DMS 273 (cell line): ENCODE measurements at regions not wholly inside any gene's neighbourhood (a gene's known extent, or its start where the extent isn't known, plus 50 kb on each side); places are given as distances from the start of the nearest gene placed in this dataset.

Source experiments
- DNase-seq: peaks from one replicate; lab custom pipeline; 2025; ENCODE audit not compliant: unreplicated experiment; lab: John Stamatoyannopoulos, UW

DNA sequence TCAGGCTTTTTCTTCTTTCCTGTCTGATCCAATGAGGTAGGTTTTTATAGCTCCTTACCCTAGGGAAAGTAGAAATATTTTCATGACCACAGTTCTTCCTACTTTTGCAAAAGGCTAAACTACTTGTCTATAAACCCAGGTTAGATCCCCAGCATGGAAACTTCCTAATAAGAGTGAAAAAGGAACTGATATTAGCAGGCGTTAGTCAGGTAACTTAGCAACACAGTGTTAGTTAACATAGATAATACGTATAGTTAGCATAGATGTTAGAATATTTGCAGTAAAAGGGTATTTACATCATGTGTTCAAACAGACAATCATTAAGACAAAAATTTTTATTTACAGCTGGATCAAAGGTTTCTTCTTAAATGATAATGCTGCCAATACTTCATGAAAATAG lies 162.9 kb upstream of the DAB2 start:
- no peak for DNase-seq

DNA sequence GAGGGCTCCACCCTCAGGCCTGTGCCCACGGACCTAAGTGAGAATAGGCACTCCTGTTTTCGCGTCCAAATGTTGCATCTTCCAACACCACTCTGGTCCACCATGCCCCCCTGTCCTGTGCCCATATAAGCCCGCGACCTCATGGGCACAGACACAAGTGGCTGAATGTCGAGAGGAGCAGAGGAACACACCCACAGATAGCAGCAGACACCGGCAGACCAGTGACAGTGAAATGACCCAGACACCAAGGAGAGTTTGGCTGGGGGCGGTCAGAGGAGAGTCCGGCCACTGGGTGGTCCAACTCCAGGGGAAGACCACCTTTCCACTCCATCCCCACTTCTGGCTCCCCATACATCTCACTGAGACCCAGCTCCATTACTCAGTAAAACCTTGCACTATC lies 161.4 kb upstream of the DAB2 start:
- no peak for DNase-seq

DNA sequence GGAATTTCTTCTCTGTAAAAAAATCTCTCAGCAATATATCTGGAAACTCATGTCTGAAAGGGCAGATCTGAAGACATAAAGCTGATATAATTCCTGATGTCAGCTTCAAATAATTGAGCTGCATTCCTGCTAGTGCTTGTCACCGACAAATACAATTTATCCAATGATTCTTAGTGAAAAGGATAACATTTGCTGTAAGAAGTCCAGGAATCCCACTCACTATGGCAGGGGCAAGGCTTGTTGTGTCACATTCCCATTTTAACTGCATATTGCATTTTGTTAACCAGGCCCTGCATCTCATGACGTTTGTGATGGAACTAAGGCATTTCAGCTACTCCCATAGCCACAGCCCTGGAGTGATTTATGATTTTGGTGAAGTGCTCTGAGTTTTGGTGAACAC lies 160.1 kb upstream of the DAB2 start:
- DNase-seq: no peak

DNA sequence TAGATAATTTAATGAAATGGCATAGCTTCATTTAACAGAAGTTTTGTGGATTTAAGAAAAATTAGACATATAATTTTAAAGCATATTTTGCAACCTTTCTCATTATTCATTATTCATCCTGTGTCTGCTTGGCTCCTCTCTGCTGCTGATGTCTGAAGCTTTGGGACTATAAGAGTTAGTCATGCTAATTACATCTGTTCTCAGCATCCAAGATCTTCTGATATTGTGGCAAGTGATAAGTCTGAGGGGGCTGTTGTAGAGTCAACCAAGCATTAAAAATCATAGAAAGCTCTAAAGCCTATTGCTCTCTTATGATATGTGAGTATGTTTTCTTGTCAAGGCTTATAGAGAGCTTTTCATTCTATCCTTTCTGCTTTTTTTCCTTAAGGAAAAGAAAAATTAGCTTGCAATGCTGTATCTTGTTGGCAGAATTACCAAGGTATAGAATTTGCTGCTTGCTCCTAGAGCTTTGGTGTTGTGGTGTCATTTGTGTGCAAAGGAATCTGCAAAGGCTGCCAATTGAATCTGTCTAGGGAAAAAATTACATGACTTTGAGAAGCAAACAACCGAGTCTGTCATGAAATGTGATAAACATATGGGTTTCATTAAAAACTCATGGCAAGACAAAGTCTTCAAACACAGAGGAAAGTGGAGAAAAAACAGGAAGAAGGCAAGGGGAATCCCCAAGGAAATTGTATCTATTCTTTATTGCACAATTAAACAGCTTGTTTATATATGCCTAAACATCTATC lies 156.1 kb upstream of the DAB2 start:
- no peak for DNase-seq

DNA sequence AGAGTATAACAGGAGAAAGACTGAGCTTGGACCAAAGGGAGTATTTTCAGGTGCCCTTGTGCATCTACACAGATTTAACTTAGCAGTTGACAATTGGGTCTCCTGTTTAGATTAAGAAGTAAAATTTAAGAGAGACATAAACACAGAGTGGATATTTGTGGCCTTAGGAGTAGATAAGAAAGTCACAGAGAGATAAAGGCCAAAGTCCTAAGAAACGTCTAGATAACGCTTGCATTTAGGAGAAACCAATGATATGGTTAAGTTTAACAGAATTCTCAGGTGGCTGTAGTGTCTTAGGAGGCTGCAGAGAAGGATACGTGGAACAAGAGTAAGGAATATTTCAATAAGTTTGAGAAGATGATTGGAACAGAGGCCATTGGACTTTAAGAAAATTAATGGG lies 155.0 kb upstream of the DAB2 start:
- DNase-seq: no peak

DNA sequence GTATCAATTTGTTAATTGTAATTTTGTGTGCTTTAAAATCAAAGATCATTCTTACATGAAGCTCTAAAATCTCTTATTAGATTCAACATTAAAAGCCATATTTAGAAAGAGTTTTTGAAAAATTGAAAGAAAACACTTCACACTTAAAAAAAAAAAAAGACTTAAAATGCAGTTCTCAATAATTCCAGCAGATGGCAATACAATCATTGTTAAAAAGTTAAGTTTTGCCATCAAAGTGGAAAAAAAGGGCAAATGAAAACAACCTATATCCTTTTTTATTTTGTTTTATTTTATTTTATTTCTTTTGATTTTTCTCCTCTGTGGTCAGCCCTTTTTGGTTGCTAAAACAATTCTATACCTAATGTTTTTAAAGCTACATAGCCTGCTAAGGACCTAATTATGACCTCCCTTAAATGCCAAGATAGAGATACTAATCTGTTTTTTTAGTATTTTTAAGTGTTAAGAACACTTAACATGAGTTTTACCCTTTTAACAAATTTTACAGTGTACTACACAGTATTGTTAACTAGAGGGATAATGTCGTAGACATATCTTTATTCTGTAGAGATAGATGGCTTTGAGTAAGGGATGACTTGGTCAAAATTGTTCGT lies 154.2 kb upstream of the DAB2 start:
- peak; percentile 7 for DNase-seq

DNA sequence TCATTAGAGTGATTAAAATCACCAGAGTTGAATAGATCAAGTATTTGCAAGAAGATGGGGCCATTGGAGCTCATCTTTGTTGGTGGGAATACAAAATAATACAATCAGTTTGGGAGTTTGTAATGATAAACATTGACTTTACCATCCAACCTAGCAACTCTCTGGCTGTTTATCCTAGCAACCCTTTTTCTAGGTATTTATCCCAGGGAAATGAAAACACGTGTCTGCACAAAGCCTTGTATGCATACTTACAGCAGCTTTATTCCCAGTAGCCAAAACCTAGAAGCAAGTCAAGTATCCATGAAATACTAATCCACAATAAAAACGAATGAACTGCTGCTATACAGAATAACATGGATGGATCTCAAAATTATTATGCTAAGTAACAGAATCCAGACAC lies 152.7 kb upstream of the DAB2 start:
- DNase-seq: no peak

DNA sequence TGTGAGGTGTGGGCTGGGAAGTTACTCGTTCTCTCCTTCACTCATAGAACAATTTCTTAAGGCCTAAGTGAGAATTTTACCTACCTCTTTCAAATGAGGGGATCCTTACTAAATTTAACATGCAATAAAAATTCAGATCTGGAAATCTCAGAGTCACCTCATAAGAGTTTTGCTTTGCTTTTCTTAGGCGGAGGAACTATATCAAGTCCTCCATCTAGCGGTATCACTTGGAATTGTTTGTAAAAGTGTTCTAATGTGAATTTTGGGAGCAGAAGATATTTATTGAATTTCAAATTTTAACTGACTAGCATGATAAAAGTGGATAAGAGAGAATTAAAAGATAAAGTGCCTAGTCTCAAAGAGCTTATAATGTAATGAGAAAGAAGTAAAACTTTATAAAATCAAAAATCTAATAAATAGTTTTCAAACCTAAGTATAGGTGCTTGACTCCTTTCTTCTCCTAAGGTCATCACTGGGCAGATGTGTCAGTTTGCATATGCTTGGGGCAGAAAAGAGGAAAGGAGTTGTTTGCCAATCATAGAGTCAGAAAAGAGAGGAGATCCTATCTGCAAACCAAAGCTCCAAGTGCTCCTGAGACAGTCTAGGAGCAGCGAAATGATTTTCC lies 145.7 kb upstream of the DAB2 start:
- DNase-seq: peak; percentile 45

DNA sequence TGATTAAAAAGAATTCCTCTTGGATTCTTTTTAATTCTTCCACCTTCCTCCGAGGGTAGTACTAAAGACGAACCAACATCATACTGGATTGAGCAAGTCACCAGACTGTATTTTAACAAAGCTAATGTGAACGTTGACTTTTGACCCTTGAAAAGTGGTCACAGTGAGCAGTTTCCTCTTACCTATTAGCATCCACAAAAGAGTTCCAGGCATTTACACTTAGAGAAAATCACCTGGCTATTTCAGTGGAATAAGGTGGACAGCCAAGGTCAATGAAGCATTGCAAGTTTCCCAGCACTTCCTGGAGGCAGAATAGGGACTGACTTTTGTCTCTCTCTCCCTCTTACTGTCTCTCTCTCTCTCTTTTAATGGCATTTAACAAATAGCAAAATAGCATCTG lies 145.1 kb upstream of the DAB2 start:
- DNase-seq: no peak

DNA sequence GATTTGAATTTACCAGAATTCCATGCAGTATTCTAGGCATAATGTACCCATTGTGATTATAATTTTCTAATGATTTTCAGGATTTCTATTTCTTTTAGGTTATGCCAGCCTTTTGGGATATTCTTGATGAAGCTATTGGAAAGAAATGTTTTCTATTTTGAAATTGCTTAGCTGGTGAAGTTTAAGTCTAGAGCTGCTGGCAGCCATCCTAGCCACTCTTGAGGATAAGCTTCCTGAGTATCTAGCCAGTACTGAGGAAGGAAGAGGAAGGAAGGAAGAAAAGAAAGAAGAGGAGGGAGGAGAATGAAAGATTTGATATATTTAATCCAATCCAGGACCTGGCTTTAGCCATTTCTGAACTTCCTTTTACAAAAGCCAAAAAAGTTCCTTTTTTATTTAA lies 142.1 kb upstream of the DAB2 start:
- no peak for DNase-seq

DNA sequence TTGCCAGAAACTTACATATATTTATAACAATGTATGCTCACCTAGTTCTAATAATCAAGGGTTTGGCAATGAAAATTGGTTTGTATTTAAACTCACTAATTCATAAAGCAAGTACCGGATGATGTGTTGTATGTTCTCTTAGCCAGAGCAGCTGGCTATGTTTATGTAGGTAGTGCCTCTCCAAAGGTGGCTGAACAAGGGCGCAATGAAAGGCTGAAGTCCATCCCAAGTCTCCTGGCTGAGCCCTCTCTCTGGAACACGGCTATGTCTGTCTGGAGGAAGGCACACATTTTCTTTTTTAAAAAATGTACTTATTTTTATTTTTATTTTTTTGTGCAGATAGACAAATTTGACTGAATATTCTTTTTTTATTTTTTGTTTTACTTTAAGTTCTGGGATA lies 141.2 kb upstream of the DAB2 start:
- no peak for DNase-seq

DNA sequence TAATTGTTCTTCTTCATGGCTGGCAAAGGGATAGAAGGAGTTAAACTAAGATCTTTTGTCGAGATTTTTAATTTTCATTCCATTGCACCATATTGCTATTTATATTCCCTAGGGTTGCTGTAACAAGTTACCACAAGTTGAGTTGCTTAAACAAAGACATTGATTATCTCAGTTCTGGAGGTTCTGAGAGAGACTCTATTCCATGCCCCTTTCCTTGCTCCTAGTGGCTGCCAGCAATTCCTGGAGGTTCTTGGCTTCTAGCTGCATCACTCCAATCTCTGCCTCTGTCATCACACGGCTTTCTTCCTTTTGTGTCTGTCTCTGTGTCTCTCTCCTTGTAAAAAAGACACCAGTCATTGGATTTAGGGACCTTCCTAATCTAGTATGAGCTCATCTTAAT lies 136.6 kb upstream of the DAB2 start:
- no peak for DNase-seq

DNA sequence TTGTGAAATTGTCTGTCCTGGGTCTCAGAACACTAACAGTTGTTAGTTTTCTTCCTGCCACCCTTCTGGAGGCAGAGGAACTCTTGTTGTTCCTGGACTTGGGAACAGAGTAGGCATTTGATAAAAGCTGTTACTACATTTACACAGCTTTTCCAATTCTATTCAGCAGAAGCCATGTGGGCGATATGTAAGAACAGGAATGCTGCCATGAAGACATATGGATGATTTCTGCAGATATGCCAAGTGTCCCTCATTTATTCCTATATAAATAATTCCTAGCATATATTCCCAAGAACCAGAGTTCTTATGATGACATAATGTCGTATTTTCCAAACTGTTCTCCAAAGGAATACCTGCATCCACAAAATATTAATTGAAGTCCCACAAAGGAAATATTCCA lies 135.9 kb upstream of the DAB2 start:
- no peak for DNase-seq

DNA sequence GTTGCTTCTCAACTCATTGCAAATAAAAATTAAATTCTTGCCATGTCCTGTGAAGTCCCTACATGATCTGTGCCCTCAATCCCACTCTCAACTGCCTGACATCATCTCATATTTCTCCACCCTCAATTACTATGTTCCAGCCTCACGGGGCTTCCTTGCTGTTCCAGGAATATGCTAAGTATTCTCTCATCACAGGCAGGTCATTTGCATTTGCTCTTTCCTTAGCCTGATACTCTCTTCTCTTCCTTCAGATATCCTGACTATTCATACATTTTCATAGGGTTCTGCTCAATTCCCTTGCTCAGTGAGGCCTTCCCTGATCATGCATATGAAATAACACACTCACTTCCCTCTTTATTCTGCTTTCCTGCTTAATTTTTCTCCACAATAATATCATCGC lies 135.1 kb upstream of the DAB2 start:
- DNase-seq: no peak

DNA sequence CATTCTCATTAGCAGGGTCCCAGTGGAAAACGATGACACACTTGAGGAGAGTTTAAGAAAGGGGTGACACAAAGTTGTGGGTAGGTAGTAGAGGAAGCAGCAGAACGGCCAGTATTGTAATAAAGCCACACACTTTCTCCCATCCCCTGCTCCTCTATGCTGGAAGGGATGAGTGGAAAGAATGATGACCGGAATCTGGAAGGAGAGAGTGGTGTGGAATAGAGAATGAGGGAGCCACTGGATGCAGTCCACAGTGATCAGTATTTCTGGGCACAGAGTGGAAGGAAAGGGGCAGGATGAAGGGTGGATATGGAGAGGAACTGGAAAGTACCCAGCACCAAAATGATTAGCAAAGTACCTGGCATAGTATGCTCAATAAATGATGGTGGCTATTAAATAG lies 133.8 kb upstream of the DAB2 start:
- DNase-seq: no peak

DNA sequence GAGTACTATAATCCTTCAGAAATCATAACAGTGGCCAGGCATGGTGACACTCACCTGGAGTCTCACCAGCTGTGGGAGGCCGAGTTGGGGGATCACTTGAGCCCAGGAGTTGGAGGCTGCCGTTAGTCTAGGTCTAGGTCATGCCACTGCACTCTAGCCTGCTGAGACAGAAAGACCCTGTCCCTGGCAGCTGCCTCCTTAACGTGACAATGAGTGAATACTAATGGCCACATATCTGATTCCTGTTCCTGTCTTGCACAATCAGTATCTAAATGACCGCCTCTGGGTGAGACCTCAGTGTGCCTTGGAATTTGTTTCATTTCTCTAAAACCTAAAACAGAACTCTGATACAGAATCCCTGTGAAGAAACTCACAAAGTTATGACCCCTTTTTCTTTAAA lies 131.0 kb upstream of the DAB2 start:
- DNase-seq: no peak

DNA sequence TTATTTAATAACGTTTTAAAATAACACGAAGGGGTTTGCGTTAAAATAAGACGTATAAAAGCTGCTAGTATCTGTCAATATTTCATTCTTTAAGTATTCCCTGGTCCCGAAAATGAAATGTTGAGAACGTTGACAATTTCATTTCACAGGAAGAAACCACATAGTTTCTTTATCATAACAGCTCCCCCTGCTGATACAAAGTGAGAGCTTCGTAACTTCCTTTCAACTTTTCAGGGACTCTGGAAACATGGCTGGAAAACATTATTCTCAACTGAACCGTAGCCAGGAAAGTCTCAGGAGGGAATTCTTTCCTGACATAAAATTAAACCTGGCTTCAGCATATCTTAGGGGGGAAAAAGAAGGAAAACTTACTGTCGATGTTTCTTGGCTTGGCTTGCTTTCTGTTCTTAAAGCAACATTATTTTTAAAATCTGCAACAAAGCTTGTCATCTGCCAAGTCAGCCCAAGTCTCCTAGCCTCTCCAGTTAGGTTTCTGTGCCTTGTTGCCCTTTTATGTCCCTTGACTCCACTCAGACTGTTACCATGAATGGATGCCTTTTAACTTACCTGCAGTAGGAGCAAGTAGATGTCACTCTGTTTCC lies 122.9 kb upstream of the DAB2 start:
- DNase-seq: peak; percentile 70

DNA sequence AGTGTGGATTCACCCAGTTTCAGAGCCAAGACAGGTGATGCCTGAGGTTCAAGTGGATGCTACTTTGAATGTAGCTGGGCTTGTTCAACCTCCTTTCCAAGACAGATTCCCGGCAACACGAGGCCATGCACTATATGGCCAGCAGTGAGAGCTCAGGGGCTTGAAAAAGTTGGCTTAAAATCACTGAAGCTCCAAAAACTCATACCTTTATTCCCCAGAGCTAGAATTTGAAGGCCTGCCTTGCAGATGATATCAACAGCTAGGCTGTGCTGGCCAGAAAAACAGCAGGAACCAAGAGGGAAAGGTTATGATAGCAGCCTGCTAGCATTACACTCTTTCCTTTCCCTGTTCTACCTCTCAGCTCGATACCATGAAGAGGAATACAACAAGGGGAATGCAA lies 120.2 kb upstream of the DAB2 start:
- no peak for DNase-seq

DNA sequence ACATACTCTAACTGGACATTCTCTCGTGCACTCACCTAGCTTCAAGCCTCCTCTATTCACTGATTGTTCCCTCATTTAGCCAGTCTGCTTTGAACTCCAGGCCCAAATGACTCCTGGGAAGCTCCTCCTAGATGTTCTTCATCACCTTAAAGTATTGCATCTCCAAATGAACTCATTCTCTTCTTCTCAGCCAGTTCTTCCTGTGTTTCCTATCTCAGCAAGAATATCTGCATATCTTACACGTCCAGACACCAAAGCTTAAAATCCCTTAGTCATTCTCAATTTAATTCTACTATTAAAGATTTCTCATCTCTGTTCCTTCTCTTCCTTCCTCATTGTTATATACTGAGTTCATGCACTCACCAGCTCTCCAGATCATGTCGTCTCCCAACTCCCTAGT lies 118.6 kb upstream of the DAB2 start:
- DNase-seq: no peak

DNA sequence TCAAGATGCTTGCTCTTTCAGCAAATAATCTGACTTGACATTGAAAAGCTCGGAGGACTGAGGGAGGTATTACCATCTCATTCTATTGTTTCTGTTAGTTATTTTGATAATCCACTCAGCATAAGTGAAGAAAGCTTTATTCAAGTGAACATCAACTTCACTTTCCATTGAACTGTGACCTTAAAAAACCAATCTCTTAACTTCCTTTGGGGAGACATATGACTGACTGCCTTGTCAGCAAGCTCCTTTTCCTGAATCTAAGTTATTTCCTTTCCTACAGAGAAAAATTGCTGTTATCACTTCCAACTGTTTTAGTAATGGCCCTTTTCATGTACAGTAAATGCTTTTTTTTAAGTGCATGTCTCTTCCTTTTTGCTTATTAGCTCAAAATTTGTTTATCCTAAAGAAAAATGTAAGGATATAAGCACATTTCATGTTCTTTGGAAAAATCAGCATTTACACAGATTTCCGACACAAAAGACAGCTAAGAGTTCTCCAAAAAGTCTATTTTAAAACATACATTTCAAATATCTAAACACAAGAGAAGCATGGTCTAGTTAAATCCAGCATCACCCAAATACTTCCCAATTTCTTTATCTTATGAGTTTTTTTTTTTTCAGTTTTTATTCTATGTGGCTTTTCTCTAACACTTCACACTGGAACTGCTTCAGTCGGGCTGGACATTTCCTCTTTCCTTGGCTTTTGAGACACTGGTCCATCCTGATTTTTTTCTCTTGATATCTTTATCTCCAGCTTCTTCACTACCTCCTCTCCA lies 117.9 kb upstream of the DAB2 start:
- no peak for DNase-seq

DNA sequence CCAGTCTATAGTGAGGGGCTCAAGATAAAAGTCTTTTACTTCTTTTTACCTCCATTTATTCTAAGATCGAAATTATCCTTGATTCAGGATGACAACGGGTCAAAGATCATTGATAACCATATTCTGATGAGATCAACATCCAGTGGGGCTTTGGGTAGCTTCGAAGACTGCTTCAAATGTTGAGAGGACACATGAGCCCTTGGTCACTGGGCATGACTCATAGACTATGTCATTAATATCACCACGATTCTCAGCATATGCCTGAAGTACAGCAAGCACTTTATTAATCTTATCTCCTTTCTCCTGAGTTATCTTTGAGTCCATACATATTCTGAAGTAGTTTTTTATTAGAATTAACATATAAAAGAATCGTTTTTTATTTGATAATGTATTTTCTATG lies 117.1 kb upstream of the DAB2 start:
- no peak for DNase-seq

DNA sequence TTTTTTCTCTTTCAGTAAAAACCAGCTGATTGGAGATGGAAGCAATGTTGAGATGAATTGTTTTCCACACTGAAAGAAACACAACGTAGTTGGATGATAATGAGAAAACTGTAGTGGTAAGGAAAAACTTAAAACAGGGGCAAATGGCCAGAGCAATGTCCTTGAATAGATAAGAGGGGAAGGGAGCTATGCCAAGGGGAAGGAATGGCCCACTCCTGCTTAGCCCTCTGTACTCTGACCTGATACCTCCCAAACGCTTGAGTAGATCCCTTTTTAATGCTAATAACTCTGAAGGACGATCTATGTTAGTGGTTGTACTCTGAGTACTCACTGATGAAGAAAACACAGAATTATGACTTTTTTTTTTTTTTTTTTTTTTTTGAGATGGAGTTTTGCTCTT lies 114.7 kb upstream of the DAB2 start:
- DNase-seq: no peak
